HL-60 (cell line): ENCODE measurements at regions not wholly inside any gene's neighbourhood (a gene's known extent, or its start where the extent isn't known, plus 50 kb on each side); places are given as distances from the start of the nearest gene placed in this dataset.

Source experiments
- CTCF ChIP-seq: IDR thresholded peaks from one replicate; pipeline ENCODE4 v1.5.1; 2011; ENCODE audit warnings: low read length, control low read depth, inconsistent platforms; ENCODE audit not compliant: insufficient read depth
- GABPA ChIP-seq: IDR thresholded peaks from 2 replicates; pipeline ENCODE4 v1.6.1; 2012; ENCODE audit warnings: low read depth

DNA sequence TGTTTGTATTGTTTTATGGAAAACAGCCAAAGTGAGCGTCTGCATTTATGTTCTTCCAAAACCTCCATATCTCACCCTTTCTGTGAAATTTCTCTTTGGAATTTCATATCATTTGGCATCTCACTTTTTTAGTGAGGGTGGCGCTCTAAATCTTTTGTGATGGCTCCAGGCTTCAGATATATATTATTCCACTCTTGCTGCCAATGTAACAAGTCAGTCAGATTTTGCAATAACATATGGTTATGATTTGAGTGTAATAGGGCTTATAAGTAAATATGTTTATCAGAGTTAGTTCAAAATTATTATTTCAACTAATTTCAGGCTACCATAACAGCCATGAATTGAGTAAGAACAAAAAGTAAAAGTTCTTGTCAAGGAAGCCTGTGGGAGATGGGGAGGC lies 314.7 kb downstream of the PDGFC start:
- TF ChIP-seq CTCF, result no peak
- no peak for TF ChIP-seq GABPA
